PC-9 (cell line): ENCODE measurements at regions not wholly inside any gene's neighbourhood (a gene's known extent, or its start where the extent isn't known, plus 50 kb on each side); places are given as distances from the start of the nearest gene placed in this dataset.

ENCODE experiments used
- CTCF ChIP-seq: fragments of 200-600 bp; sonication (generic); conservative IDR thresholded peaks from 2 replicates; pipeline ENCODE4 v1.6.1; 2017; ENCODE audit warnings: mixed run types, antibody characterized with exemption, mild to moderate bottlenecking, moderate library complexity
- EZH2 ChIP-seq: fragments of 200-600 bp; sonication (generic); IDR thresholded peaks from 2 replicates; pipeline ENCODE4 v1.8.0; 2017; ENCODE audit warnings: antibody characterized with exemption, low read depth

DNA sequence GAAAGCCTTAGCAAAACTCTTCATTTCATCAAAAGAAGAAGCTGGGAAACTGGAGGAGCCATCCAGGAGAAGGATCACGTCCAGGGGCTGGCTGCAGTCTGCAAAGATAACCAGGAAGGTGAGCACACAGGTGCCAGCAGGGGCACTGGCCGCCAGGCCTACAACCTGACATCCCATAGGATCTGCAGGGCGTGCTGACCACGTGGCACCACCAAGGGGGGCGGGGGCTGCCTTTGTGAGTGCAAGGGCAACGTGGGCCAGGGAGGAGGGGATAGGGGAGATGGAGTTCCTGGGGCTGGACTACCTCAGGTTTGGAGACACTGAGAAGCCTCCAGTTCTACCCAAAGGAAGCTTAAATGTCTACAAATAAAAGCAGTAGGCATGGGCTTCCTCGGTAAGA, 102.7 kb upstream of the CCT8L2 start:
- TF ChIP-seq EZH2, result no peak
- no peak for TF ChIP-seq CTCF
